Thyroid gland (tissue), 4 donors: ENCODE measurements at regions not wholly inside any gene's neighbourhood (a gene's known extent, or its start where the extent isn't known, plus 50 kb on each side); places are given as distances from the start of the nearest gene placed in this dataset.

Experiments used
- DNase-seq, 2 donors: peaks; one replicate each; pipeline ENCODE4 v3.0.0-alpha.2; 2019
- H3K27ac ChIP-seq, 3 donors: fragments of 200-600 bp; sonication (generic); 1 replicate in 2 of 3; 2 replicates in 1 of 3; pipeline ENCODE4 v1.5.1; 2016 to 2019; ENCODE audit warnings: mild to moderate bottlenecking in 1 of 3, moderate library complexity in 1 of 3
- H3K27me3 ChIP-seq: fragments of 200-600 bp; sonication (generic); one replicate; pipeline ENCODE4 v1.5.1; 2019
- H3K36me3 ChIP-seq, 2 donors: fragments of 200-600 bp; sonication (generic); one replicate each; pipeline ENCODE4 v1.5.1; 2016 to 2019
- H3K4me1 ChIP-seq, 2 donors: fragments of 200-600 bp; sonication (generic); one replicate each; pipeline ENCODE4 v1.5.1; 2017 to 2019
- H3K4me3 ChIP-seq, 3 donors: fragments of 200-600 bp; sonication (generic); replicated peaks in 1 of 3; 1 replicate in 2 of 3; 2 replicates in 1 of 3; pipeline ENCODE4 v1.5.1; 2016; ENCODE audit warnings: mild to moderate bottlenecking in 1 of 3
- H3K9me3 ChIP-seq: fragments of 200-600 bp; sonication (generic); one replicate; pipeline ENCODE4 v1.5.1; 2017
- POLR2A ChIP-seq, 2 donors: fragments of 450-650 bp; IDR thresholded peaks; one replicate each; pipeline ENCODE4 v1.6.1; 2017; ENCODE audit warnings: antibody characterized with exemption in 2 of 2, mild to moderate bottlenecking in 2 of 2, moderate library complexity in 1 of 2
- WGBS, 2 donors: methylation state at CpG; one replicate each; pipeline ENCODE4 v1.1.5; 2017; 5-methylcytosine and 5-hydroxymethylcytosine counted together
- intact Hi-C: fragments of 100-400 bp; cut with DNase I; formaldehyde crosslinking; loops from one replicate; pipeline ENCODE4 v1.15.1; 2023
- TF ChIP-seq, protein P1 (sequence below), 6 experiments: fragments of 200-600 bp in 3 of 6; fragments of 450-650 bp in 3 of 6; sonication (generic) in 3 of 6; IDR thresholded peaks; one replicate each; pipeline ENCODE4 v1.5.1; 2016 to 2019; ENCODE audit warnings: antibody characterized with exemption in 6 of 6, mild to moderate bottlenecking in 2 of 6, inconsistent platforms in 1 of 6, moderate library complexity in 1 of 6

DNA sequence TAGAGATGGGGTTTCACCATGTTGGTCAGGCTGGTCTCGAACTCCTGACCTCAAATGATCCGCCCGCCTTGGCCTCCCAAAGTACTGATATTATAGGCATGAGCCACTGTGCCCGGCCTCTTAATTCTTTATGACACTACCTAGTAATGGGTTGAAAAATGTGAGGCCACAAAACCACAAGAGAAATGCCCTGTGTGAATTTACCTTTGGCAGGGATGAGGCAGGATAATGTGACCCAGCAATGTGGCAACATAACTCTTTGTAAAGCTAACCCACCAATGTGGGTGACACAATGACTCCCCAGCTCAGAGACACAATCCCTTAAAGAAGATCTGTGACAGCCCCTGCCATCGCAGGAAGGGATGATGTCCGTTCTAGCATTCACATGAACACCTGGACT, 533.1 kb downstream of the KLF5 start:
- Histone ChIP-seq H3K9me3 (no peaks in the 10 kb centered on the region), H3K4me3 (no peak overlapping the region), H3K27ac (no peak overlapping the region), H3K27me3 (no peaks in the 10 kb centered on the region), H3K36me3 (no peaks in the 10 kb centered on the region), H3K4me1 (no peaks in the 10 kb centered on the region)
- intact Hi-C loops: no loop called here
- 94 to 97% methylated on average over 6 of the region's 6 CpGs for WGBS, 2 donors
- DNase-seq: no peak
- TF ChIP-seq POLR2A (IDR thresholded peaks at IDR 0.05): no peak
- TF ChIP-seq, protein P1, sequence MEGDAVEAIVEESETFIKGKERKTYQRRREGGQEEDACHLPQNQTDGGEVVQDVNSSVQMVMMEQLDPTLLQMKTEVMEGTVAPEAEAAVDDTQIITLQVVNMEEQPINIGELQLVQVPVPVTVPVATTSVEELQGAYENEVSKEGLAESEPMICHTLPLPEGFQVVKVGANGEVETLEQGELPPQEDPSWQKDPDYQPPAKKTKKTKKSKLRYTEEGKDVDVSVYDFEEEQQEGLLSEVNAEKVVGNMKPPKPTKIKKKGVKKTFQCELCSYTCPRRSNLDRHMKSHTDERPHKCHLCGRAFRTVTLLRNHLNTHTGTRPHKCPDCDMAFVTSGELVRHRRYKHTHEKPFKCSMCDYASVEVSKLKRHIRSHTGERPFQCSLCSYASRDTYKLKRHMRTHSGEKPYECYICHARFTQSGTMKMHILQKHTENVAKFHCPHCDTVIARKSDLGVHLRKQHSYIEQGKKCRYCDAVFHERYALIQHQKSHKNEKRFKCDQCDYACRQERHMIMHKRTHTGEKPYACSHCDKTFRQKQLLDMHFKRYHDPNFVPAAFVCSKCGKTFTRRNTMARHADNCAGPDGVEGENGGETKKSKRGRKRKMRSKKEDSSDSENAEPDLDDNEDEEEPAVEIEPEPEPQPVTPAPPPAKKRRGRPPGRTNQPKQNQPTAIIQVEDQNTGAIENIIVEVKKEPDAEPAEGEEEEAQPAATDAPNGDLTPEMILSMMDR (IDR thresholded peaks at IDR 0.05): no peak

DNA sequence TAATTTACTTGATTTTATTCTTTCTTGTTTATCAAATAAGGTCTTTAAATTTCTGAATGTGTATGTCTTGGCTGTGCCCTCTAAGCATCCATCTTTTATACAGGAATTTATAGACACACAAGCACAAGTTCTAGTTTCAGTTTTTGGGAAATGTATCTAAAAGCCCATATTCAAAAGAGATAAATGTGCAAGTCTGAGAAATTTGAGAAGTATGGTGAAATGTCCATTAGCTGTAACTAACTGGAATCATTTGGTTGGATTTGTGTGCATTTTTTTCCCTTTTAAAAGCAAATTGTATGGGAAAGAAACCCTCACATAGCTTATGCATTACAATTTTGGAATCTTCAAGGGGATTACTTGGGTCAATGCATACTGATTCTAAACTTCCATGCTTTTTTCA, 532.0 kb downstream of the KLF5 start:
- intact Hi-C loops: no loop called here
- Histone ChIP-seq H3K36me3 (no peaks in the 10 kb centered on the region), H3K4me1 (no peaks in the 10 kb centered on the region)

DNA sequence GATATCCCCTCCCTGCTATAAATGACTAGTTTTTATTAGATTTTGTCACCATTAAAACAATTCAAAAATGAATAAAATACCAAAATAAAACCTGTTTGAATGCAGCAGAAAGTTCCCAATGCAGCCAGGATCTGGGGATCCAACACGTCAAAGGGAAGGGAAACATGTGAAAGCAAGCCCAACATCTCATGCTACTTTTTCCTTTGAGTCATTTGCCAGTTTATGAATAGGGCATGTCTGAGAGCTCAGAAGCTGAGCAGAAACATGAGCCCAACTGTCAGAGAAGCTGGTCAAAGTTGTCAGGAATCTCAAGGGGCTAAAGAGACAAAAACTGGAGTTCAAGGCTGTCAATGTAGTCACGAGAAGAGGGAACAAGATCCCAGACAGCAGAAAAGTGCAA, 526.4 kb downstream of the KLF5 start:
- Histone ChIP-seq H3K27me3 (no peaks in the 10 kb centered on the region), H3K4me3 (no peak overlapping the region)

More for the DNA sequence above, 532.0 kb downstream of the KLF5 start:
- no peak overlapping the region for H3K27ac ChIP-seq
- H3K27me3 ChIP-seq: no peaks in the 10 kb centered on the region
- DNase-seq: no peak
- H3K4me3 ChIP-seq: no peak overlapping the region
- no peaks in the 10 kb centered on the region for H3K9me3 ChIP-seq
- TF ChIP-seq, protein P1 (IDR thresholded peaks at IDR 0.05): no peak
- TF ChIP-seq POLR2A (IDR thresholded peaks at IDR 0.05): no peak

DNA sequence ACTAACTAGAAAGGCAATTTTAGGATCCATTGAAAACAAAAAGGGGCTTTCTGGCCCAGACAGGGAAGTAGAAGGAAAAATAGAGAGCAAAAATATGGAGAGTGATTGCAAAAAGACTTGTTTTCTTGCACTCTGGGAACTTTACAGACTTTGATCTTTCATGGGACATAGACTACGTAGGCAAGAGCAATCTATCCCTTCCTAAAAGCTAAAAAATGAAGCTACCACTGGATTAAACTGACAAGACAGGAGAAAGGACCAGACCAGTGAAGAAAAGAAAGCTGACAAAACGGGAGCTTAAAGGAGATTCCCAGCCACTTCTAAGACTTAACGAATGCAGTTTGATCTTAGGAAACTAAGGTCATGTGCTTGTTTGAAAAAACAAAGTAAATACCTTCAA, 524.5 kb downstream of the KLF5 start:
- WGBS, 2 donors: 52 to 68% methylated on average over 3 of the region's 3 CpGs

More for the DNA sequence above, 526.4 kb downstream of the KLF5 start:
- 89 to 93% methylated on average over 2 of the region's 2 CpGs for WGBS, 2 donors
- Histone ChIP-seq H3K36me3 (no peaks in the 10 kb centered on the region), H3K27ac (no peak overlapping the region), H3K9me3 (no peaks in the 10 kb centered on the region), H3K4me1 (peaks cover 3 to 13% of the 10 kb centered on the region in 2 donors)
- intact Hi-C loops: no loop called here
- no peak for TF ChIP-seq POLR2A (IDR thresholded peaks at IDR 0.05)
- TF ChIP-seq, protein P1 (IDR thresholded peaks at IDR 0.05): no peak
- DNase-seq: no peak

DNA sequence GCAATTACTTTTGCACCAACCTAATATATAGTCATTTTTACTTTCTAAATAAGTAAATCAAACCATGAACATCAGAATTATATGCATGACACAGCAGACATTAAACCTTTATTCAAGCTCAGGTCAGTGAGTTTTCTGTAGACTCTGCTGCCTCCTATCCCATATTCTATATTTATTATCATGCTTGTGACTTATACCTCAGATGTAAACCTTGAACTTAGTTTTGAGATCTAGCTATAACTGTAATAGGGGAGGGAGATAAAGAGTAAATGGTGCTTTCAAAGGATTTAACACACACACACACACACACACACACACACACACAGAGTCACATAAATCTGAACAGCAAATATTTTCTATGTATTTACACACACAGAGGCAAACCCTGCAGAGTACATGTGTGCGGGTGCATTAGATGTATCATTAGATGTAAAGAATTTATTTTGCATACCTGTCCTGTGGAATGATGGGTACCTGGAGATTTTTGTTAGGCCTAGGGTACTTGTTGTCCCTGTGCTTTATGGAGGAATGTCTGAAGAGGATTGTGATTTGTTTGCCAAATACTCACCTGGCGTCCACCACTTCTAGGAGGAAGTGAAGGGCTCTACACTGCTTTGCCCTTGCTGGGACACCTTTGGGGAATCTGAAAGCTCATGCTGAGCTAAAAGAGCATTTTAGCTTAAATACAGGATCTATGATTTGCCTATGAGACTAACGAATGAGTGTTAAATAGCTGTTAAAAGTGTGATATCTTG, 521.9 kb downstream of the KLF5 start:
- DNase-seq: peak; percentile 44 to 52
- Histone ChIP-seq H3K27me3 (no peaks in the 10 kb centered on the region), H3K27ac (peak overlapping the region in 1 of 3 donors; percentile 32), H3K9me3 (no peaks in the 10 kb centered on the region), H3K4me1 (peaks cover 3 to 13% of the 10 kb centered on the region in 2 donors), H3K4me3 (no peak overlapping the region), H3K36me3 (no peaks in the 10 kb centered on the region)
- no peak for TF ChIP-seq POLR2A (IDR thresholded peaks at IDR 0.05)
- TF ChIP-seq, protein P1 (IDR thresholded peaks at IDR 0.05): no peak
- intact Hi-C loops: no loop called here
- WGBS, 2 donors: 60 to 76% methylated on average over 3 of the region's 3 CpGs

More for the DNA sequence above, 524.5 kb downstream of the KLF5 start:
- no peaks in the 10 kb centered on the region for H3K9me3 ChIP-seq
- no peaks in the 10 kb centered on the region for H3K27me3 ChIP-seq
- no peak for TF ChIP-seq POLR2A (IDR thresholded peaks at IDR 0.05)
- TF ChIP-seq, protein P1 (IDR thresholded peaks at IDR 0.05): no peak
- no peak overlapping the region for H3K27ac ChIP-seq
- no peaks in the 10 kb centered on the region for H3K36me3 ChIP-seq
- H3K4me1 ChIP-seq: peaks cover 3 to 13% of the 10 kb centered on the region in 2 donors
- no peak overlapping the region for H3K4me3 ChIP-seq
- intact Hi-C loops: no loop called here
- DNase-seq: no peak
